ENCODE measurements at regions not wholly inside any gene's neighbourhood (a gene's known extent, or its start where the extent isn't known, plus 50 kb on each side); places are given as distances from the start of the nearest gene placed in this dataset.

DNA sequence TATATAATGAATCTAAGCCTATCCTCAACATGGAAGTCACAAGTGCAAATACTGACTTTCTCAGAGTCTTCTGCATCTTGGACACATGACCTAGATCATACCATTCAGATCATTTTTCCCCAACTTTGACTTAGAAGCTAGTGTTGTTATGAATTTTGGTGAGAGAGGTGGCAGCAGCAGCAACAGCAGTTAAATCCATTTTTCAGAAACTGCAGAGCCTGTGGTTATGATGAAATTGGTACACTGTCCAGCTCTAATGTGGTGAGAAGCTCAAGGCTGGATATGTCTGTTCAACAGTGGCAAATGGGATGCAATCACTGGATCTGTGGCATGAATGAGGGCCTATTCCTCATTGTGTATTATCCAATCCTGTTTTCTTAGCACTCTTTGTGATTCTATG is 290.1 kb upstream of the SATB1 start:
- H4K20me1 ChIP-seq (ENCODE audit: control insufficient read depth, extremely low read depth, insufficient read depth, low read length): no peaks in the 10 kb centered on the region
- H3K9ac ChIP-seq (ENCODE audit: control insufficient read depth, extremely low read depth, insufficient read depth, low read length): no peak overlapping the region
- H3K4me1 ChIP-seq (ENCODE audit: control insufficient read depth, extremely low read depth, insufficient read depth, low read length): no peaks in the 10 kb centered on the region
- no peaks in the 10 kb centered on the region for H3K9me3 ChIP-seq (ENCODE audit: control insufficient read depth, low read depth, low read length)
- H3K27me3 ChIP-seq (ENCODE audit: control insufficient read depth, extremely low read depth, insufficient read depth, low read length): no peaks in the 10 kb centered on the region
- TF ChIP-seq, protein P1, sequence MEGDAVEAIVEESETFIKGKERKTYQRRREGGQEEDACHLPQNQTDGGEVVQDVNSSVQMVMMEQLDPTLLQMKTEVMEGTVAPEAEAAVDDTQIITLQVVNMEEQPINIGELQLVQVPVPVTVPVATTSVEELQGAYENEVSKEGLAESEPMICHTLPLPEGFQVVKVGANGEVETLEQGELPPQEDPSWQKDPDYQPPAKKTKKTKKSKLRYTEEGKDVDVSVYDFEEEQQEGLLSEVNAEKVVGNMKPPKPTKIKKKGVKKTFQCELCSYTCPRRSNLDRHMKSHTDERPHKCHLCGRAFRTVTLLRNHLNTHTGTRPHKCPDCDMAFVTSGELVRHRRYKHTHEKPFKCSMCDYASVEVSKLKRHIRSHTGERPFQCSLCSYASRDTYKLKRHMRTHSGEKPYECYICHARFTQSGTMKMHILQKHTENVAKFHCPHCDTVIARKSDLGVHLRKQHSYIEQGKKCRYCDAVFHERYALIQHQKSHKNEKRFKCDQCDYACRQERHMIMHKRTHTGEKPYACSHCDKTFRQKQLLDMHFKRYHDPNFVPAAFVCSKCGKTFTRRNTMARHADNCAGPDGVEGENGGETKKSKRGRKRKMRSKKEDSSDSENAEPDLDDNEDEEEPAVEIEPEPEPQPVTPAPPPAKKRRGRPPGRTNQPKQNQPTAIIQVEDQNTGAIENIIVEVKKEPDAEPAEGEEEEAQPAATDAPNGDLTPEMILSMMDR (optimal IDR thresholded peaks at IDR 0.05 in 1 of 3, IDR thresholded peaks at IDR 0.05 in 1 of 3, conservative IDR thresholded peaks at IDR 0.05 in 1 of 3; ENCODE audit: extremely low read depth in 1 of 3, insufficient read depth in 2 of 3, low read length in 3 of 3): no peak
- no peak for TF ChIP-seq EZH2 (IDR thresholded peaks at IDR 0.05; ENCODE audit: low read length)
- no peaks in the 10 kb centered on the region for H3K9me1 ChIP-seq (ENCODE audit: control insufficient read depth, extremely low read depth, insufficient read depth, low read length)
- no peak overlapping the region for H3K4me2 ChIP-seq (ENCODE audit: control insufficient read depth, extremely low read depth, insufficient read depth, low read depth, low read length)
- DNase-seq (ENCODE audit: low read depth, low spot score): no peak
- no peaks in the 10 kb centered on the region for H3K79me2 ChIP-seq (ENCODE audit: control insufficient read depth, insufficient read depth, low read length)
- H3K36me3 ChIP-seq (ENCODE audit: control insufficient read depth in 2 of 2, extremely low read depth in 1 of 2, insufficient read depth in 2 of 2, low read length in 2 of 2): no peaks in the 10 kb centered on the region
- H3K27ac ChIP-seq (ENCODE audit: control insufficient read depth, insufficient read depth, low read length): no peak overlapping the region
- dilution Hi-C loops (cut with MboI; ENCODE audit: extremely low pct_ligation_motif_present, low sequenced_read_pairs): no loop called here
- no peak overlapping the region for H3K4me3 ChIP-seq (ENCODE audit: control insufficient read depth in 2 of 3, extremely low read depth in 1 of 3, insufficient read depth in 2 of 3, low read depth in 1 of 3, low read length in 3 of 3)
- no peak overlapping the region for H2AFZ ChIP-seq (ENCODE audit: control insufficient read depth, low read length)
- FAIRE-seq: no peak

DNA sequence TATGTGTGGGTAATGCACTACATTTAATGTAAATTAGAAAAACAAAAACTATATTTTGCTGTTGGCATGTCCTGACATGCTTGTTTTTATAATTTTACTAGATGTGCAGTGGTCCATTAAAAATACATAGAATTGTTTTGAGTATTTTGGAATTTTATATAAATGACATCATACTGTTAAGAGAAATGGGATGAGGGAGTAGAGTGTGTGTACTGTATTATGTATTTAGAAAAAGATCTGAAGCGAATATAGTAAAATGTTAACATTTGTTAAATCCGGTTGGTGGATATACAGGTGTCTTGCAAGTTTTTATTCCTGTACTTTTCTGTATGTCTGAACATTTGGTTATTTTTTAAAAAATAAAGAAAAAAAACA is 288.4 kb upstream of the SATB1 start:
- H4K20me1 ChIP-seq (ENCODE audit: control insufficient read depth, extremely low read depth, insufficient read depth, low read length): no peaks in the 10 kb centered on the region
- H3K4me3 ChIP-seq (ENCODE audit: control insufficient read depth in 2 of 3, extremely low read depth in 1 of 3, insufficient read depth in 2 of 3, low read depth in 1 of 3, low read length in 3 of 3): no peak overlapping the region
- no peak overlapping the region for H2AFZ ChIP-seq (ENCODE audit: control insufficient read depth, low read length)
- H3K9me3 ChIP-seq (ENCODE audit: control insufficient read depth, low read depth, low read length): no peaks in the 10 kb centered on the region
- no peaks in the 10 kb centered on the region for H3K36me3 ChIP-seq (ENCODE audit: control insufficient read depth in 2 of 2, extremely low read depth in 1 of 2, insufficient read depth in 2 of 2, low read length in 2 of 2)
- dilution Hi-C loops (cut with MboI; ENCODE audit: extremely low pct_ligation_motif_present, low sequenced_read_pairs): no loop called here
- TF ChIP-seq, protein P1 (optimal IDR thresholded peaks at IDR 0.05 in 1 of 3, IDR thresholded peaks at IDR 0.05 in 1 of 3, conservative IDR thresholded peaks at IDR 0.05 in 1 of 3; ENCODE audit: extremely low read depth in 1 of 3, insufficient read depth in 2 of 3, low read length in 3 of 3): no peak
- TF ChIP-seq EZH2 (IDR thresholded peaks at IDR 0.05; ENCODE audit: low read length): no peak
- H3K27ac ChIP-seq (ENCODE audit: control insufficient read depth, insufficient read depth, low read length): no peak overlapping the region
- H3K9ac ChIP-seq (ENCODE audit: control insufficient read depth, extremely low read depth, insufficient read depth, low read length): no peak overlapping the region
- no peaks in the 10 kb centered on the region for H3K9me1 ChIP-seq (ENCODE audit: control insufficient read depth, extremely low read depth, insufficient read depth, low read length)
- no peaks in the 10 kb centered on the region for H3K4me1 ChIP-seq (ENCODE audit: control insufficient read depth, extremely low read depth, insufficient read depth, low read length)
- no peaks in the 10 kb centered on the region for H3K79me2 ChIP-seq (ENCODE audit: control insufficient read depth, insufficient read depth, low read length)
- H3K4me2 ChIP-seq (ENCODE audit: control insufficient read depth, extremely low read depth, insufficient read depth, low read depth, low read length): no peak overlapping the region
- H3K27me3 ChIP-seq (ENCODE audit: control insufficient read depth, extremely low read depth, insufficient read depth, low read length): no peaks in the 10 kb centered on the region
- no peak for FAIRE-seq
- no peak for DNase-seq (ENCODE audit: low read depth, low spot score)

Measured in keratinocyte (primary cell).